ENCODE measurements at regions not wholly inside any gene's neighbourhood (a gene's known extent, or its start where the extent isn't known, plus 50 kb on each side); places are given as distances from the start of the nearest gene placed in this dataset.

DNA sequence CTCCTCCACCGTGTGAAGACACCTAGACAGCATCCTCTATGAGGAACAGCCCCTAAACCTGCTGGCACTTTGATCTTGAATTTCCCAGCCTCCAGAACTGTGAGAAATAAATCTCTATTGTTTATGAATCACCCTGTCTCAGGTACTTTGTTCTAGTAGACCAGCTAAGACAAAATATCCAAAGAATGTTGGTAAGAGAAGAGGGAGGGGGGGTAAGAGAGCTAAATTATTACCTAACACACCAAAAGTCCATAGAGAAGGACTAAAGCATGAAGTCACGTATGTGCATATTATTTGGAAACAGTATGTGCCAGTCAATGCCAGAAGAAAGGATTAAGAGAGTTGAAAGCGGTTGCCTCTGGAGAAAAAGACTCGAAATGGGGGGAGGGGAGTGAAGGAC lies 211.0 kb downstream of the SP3 start:
- Histone ChIP-seq H3K27ac (ENCODE audit: low read depth in 1 of 2, low read length in 1 of 2) (no peak overlapping the region), H3K9ac (ENCODE audit: insufficient read depth in 1 of 2, low read length in 2 of 2) (no peak overlapping the region), H3K4me3 (no peak overlapping the region), H3K9me3 (ENCODE audit: control insufficient read depth in 4 of 4, insufficient read depth in 3 of 4, low read length in 3 of 4) (no peaks in the 10 kb centered on the region), H3K4me1 (ENCODE audit: control insufficient read depth in 5 of 5, insufficient read depth in 5 of 5, low read length in 5 of 5) (peaks cover 0 to 2% (median 0%) of the 10 kb centered on the region in 5 donors), H3K36me3 (ENCODE audit: control insufficient read depth in 4 of 4, insufficient read depth in 4 of 4, low read length in 4 of 4) (no peaks in the 10 kb centered on the region), H3K27me3 (ENCODE audit: control insufficient read depth in 3 of 3, insufficient read depth in 3 of 3, low read length in 2 of 3) (peaks cover 0 to 4% (median 0%) of the 10 kb centered on the region in 3 donors)
- 68 to 82% methylated on average over 4 of the region's 4 CpGs for WGBS, 2 donors
- DNase-seq, result no peak
- no peak for ATAC-seq (ENCODE audit: insufficient read depth, low FRiP score)
- TF ChIP-seq, protein P1, sequence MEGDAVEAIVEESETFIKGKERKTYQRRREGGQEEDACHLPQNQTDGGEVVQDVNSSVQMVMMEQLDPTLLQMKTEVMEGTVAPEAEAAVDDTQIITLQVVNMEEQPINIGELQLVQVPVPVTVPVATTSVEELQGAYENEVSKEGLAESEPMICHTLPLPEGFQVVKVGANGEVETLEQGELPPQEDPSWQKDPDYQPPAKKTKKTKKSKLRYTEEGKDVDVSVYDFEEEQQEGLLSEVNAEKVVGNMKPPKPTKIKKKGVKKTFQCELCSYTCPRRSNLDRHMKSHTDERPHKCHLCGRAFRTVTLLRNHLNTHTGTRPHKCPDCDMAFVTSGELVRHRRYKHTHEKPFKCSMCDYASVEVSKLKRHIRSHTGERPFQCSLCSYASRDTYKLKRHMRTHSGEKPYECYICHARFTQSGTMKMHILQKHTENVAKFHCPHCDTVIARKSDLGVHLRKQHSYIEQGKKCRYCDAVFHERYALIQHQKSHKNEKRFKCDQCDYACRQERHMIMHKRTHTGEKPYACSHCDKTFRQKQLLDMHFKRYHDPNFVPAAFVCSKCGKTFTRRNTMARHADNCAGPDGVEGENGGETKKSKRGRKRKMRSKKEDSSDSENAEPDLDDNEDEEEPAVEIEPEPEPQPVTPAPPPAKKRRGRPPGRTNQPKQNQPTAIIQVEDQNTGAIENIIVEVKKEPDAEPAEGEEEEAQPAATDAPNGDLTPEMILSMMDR (IDR thresholded peaks at IDR 0.05; ENCODE audit: control extremely low read depth, extremely low read depth), result no peak

DNA sequence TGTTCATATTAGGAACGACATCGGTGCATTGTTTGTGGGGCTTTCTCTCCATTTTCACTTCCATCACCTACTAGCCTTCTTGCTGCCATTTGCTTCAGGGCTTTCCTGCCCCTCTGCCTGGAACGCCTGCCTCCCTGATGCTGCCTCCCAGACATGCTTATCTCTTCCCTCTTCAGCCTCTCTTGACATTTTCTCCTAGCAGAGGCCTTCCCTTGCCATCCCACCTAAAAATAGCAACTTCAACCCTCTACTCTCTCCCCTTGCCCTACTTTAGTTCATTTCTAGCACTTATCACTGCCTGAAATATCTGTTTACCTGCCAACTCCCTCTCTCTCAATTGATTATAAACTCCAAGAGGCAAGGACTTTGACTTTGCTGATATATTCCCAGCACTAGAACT lies 210.3 kb downstream of the SP3 start:
- no peak for DNase-seq
- Histone ChIP-seq H3K27me3 (ENCODE audit: control insufficient read depth in 3 of 3, insufficient read depth in 3 of 3, low read length in 2 of 3) (peaks cover 0 to 4% (median 0%) of the 10 kb centered on the region in 3 donors), H3K9me3 (ENCODE audit: control insufficient read depth in 4 of 4, insufficient read depth in 3 of 4, low read length in 3 of 4) (no peaks in the 10 kb centered on the region), H3K36me3 (ENCODE audit: control insufficient read depth in 4 of 4, insufficient read depth in 4 of 4, low read length in 4 of 4) (no peaks in the 10 kb centered on the region), H3K4me1 (ENCODE audit: control insufficient read depth in 5 of 5, insufficient read depth in 5 of 5, low read length in 5 of 5) (peaks cover 0 to 3% (median 0%) of the 10 kb centered on the region in 5 donors), H3K4me3 (no peak overlapping the region), H3K9ac (ENCODE audit: insufficient read depth in 1 of 2, low read length in 2 of 2) (no peak overlapping the region), H3K27ac (ENCODE audit: low read depth in 1 of 2, low read length in 1 of 2) (no peak overlapping the region)
- 83 to 86% methylated on average over 3 of the region's 3 CpGs for WGBS, 2 donors
- TF ChIP-seq, protein P1 (IDR thresholded peaks at IDR 0.05; ENCODE audit: control extremely low read depth, extremely low read depth), result no peak
- ATAC-seq (ENCODE audit: insufficient read depth, low FRiP score), result no peak

DNA sequence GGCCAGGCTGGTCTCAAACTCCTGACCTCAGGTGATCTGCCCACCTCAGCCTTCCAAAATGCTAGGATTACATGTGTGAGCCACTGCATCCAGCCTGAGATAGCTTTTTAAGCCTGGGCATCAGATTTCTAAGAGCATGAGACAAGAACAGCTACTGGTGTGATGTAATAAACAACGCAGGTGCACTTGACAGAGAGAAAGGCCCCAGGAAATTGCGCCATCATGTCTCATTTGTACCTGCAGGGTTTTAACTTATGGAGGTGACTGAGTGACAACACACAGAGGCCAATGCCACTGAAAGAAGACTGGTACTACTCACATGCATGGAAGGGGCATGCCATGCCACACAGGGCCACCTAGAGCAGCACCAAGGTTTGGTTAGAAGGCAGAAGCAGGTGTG lies 209.4 kb downstream of the SP3 start:
- DNase-seq (no peak), ATAC-seq (ENCODE audit: insufficient read depth, low FRiP score) (no peak)
- no peak overlapping the region for H3K27ac ChIP-seq (ENCODE audit: low read depth in 1 of 2, low read length in 1 of 2)
- H3K9me3 ChIP-seq (ENCODE audit: control insufficient read depth in 4 of 4, insufficient read depth in 3 of 4, low read length in 3 of 4), result no peaks in the 10 kb centered on the region
- no peak overlapping the region for H3K9ac ChIP-seq (ENCODE audit: insufficient read depth in 1 of 2, low read length in 2 of 2)
- TF ChIP-seq, protein P1 (IDR thresholded peaks at IDR 0.05; ENCODE audit: control extremely low read depth, extremely low read depth), result no peak
- H3K27me3 ChIP-seq (ENCODE audit: control insufficient read depth in 3 of 3, insufficient read depth in 3 of 3, low read length in 2 of 3), result peaks cover 0 to 4% (median 0%) of the 10 kb centered on the region in 3 donors
- H3K4me3 ChIP-seq, result no peak overlapping the region
- peaks cover 0 to 6% (median 2%) of the 10 kb centered on the region in 5 donors for H3K4me1 ChIP-seq (ENCODE audit: control insufficient read depth in 5 of 5, insufficient read depth in 5 of 5, low read length in 5 of 5)
- H3K36me3 ChIP-seq (ENCODE audit: control insufficient read depth in 4 of 4, insufficient read depth in 4 of 4, low read length in 4 of 4), result no peaks in the 10 kb centered on the region
- WGBS, 2 donors, result 72 to 86% methylated on average over 2 of the region's 2 CpGs

DNA sequence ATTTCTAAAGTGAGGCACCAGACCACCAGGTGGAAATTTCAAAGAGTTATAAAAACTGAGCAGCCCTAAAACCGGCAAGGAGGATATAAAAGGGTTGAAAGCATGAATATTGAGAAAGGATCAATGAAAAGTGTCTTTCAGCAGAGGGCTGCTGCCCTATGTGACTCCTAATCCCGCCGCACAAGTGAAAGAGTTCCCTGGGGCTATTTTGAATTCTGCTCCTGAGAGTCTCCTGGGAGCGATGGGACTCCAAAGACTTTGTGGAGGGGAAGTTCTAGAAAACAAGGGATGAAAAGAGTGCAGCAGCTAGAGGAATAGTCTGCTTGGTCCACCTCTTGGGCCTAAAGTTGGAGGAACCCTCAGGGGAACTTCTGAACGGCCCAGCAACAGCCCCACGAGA lies 205.2 kb downstream of the SP3 start:
- Histone ChIP-seq H3K4me1 (ENCODE audit: control insufficient read depth in 5 of 5, insufficient read depth in 5 of 5, low read length in 5 of 5) (peaks cover 0 to 6% (median 2%) of the 10 kb centered on the region in 5 donors), H3K9me3 (ENCODE audit: control insufficient read depth in 4 of 4, insufficient read depth in 3 of 4, low read length in 3 of 4) (no peaks in the 10 kb centered on the region), H3K36me3 (ENCODE audit: control insufficient read depth in 4 of 4, insufficient read depth in 4 of 4, low read length in 4 of 4) (no peaks in the 10 kb centered on the region), H3K27ac (ENCODE audit: low read depth in 1 of 2, low read length in 1 of 2) (no peak overlapping the region), H3K4me3 (no peak overlapping the region), H3K27me3 (ENCODE audit: control insufficient read depth in 3 of 3, insufficient read depth in 3 of 3, low read length in 2 of 3) (peaks cover 0 to 4% (median 0%) of the 10 kb centered on the region in 3 donors), H3K9ac (ENCODE audit: insufficient read depth in 1 of 2, low read length in 2 of 2) (no peak overlapping the region)
- DNase-seq (no peak), ATAC-seq (ENCODE audit: insufficient read depth, low FRiP score) (no peak)
- TF ChIP-seq, protein P1 (IDR thresholded peaks at IDR 0.05; ENCODE audit: control extremely low read depth, extremely low read depth), result no peak
- 85 to 89% methylated on average over 6 of the region's 6 CpGs for WGBS, 2 donors

Data from lung (tissue), 11 donors.